ENCODE measurements at regions not wholly inside any gene's neighbourhood (a gene's known extent, or its start where the extent isn't known, plus 50 kb on each side); places are given as distances from the start of the nearest gene placed in this dataset.

DNA sequence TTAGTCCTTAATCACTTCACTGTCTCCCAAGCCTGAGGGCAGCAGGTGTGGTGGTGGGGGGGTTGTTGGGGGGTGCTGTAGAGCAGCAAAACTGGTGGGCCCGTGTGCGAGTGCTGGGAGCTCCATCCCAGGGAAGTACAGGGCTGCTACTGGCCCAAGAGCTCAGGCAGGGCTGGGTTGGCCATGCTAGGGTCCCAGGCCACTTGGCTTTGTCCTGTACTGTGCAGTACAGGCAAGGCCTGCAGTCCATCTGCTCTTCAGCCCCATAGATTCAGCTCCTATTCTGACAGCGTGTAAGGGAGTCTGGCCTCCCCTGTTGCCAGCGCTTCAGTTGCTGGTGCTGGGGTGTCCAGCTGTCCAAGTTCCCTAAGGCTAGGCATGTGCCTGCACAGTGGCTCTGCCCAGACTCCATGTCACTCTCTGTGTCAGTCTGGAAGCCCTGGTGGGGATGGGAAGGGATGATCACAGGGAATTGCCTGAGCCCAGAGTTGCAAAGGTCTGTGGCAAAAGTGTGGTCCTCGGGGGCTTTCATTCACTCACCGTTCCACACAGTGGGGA lies 1261.7 kb downstream of the EFNB2 start:
- Histone ChIP-seq H3K79me2 (ENCODE audit: control insufficient read depth, insufficient read depth, low read length) (no peaks in the 10 kb centered on the region), H3K27ac (ENCODE audit: insufficient read depth, low read length) (no peak overlapping the region), H3K4me2 (ENCODE audit: extremely low read depth, insufficient read depth, low read length) (no peak overlapping the region), H4K20me1 (ENCODE audit: control insufficient read depth, extremely low read depth, insufficient read depth, low read length) (no peaks in the 10 kb centered on the region), H2AFZ (ENCODE audit: low read length) (no peak overlapping the region), H3K9ac (ENCODE audit: insufficient read depth, low read length) (no peak overlapping the region), H3K4me3 (replicated peaks in 1 of 4; ENCODE audit: control extremely low read depth in 1 of 4, insufficient read depth in 1 of 4, low read depth in 3 of 4, low read length in 4 of 4) (no peak overlapping the region), H3K36me3 (ENCODE audit: control insufficient read depth, insufficient read depth, low read length) (no peaks in the 10 kb centered on the region), H3K27me3 (ENCODE audit: control insufficient read depth, insufficient read depth, low read length) (no peaks in the 10 kb centered on the region), H3K9me3 (ENCODE audit: control insufficient read depth, insufficient read depth, low read depth, low read length) (no peaks in the 10 kb centered on the region), H3K4me1 (ENCODE audit: control insufficient read depth, extremely low read depth, insufficient read depth, low read length) (no peaks in the 10 kb centered on the region)
- TF ChIP-seq, protein P1, sequence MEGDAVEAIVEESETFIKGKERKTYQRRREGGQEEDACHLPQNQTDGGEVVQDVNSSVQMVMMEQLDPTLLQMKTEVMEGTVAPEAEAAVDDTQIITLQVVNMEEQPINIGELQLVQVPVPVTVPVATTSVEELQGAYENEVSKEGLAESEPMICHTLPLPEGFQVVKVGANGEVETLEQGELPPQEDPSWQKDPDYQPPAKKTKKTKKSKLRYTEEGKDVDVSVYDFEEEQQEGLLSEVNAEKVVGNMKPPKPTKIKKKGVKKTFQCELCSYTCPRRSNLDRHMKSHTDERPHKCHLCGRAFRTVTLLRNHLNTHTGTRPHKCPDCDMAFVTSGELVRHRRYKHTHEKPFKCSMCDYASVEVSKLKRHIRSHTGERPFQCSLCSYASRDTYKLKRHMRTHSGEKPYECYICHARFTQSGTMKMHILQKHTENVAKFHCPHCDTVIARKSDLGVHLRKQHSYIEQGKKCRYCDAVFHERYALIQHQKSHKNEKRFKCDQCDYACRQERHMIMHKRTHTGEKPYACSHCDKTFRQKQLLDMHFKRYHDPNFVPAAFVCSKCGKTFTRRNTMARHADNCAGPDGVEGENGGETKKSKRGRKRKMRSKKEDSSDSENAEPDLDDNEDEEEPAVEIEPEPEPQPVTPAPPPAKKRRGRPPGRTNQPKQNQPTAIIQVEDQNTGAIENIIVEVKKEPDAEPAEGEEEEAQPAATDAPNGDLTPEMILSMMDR (conservative IDR thresholded peaks at IDR 0.05 in 1 of 2, IDR thresholded peaks at IDR 0.05 in 1 of 2; ENCODE audit: low read depth in 1 of 2, low read length in 2 of 2) = no peak
- no peak for TF ChIP-seq EZH2 (IDR thresholded peaks at IDR 0.05; ENCODE audit: low read length, missing control alignments)
- no peak for DNase-seq (ENCODE audit: low read depth in 2 of 2)

GRCh38 chr13:105272660-105273631 lies 1262.5 kb downstream of the EFNB2 start:
- no peaks in the 10 kb centered on the region for H3K36me3 ChIP-seq (ENCODE audit: control insufficient read depth, insufficient read depth, low read length)
- no peaks in the 10 kb centered on the region for H3K27me3 ChIP-seq (ENCODE audit: control insufficient read depth, insufficient read depth, low read length)
- TF ChIP-seq, protein P1 (conservative IDR thresholded peaks at IDR 0.05 in 1 of 2, IDR thresholded peaks at IDR 0.05 in 1 of 2; ENCODE audit: low read depth in 1 of 2, low read length in 2 of 2) = no peak
- no peak for TF ChIP-seq EZH2 (IDR thresholded peaks at IDR 0.05; ENCODE audit: low read length, missing control alignments)
- no peaks in the 10 kb centered on the region for H3K4me1 ChIP-seq (ENCODE audit: control insufficient read depth, extremely low read depth, insufficient read depth, low read length)
- no peak overlapping the region for H3K9ac ChIP-seq (ENCODE audit: insufficient read depth, low read length)
- no peak overlapping the region for H2AFZ ChIP-seq (ENCODE audit: low read length)
- H3K27ac ChIP-seq (ENCODE audit: insufficient read depth, low read length) = no peak overlapping the region
- no peaks in the 10 kb centered on the region for H3K79me2 ChIP-seq (ENCODE audit: control insufficient read depth, insufficient read depth, low read length)
- no peak overlapping the region for H3K4me3 ChIP-seq (replicated peaks in 1 of 4; ENCODE audit: control extremely low read depth in 1 of 4, insufficient read depth in 1 of 4, low read depth in 3 of 4, low read length in 4 of 4)
- H4K20me1 ChIP-seq (ENCODE audit: control insufficient read depth, extremely low read depth, insufficient read depth, low read length) = no peaks in the 10 kb centered on the region
- no peak overlapping the region for H3K4me2 ChIP-seq (ENCODE audit: extremely low read depth, insufficient read depth, low read length)
- no peaks in the 10 kb centered on the region for H3K9me3 ChIP-seq (ENCODE audit: control insufficient read depth, insufficient read depth, low read depth, low read length)
- no peak for DNase-seq (ENCODE audit: low read depth in 2 of 2)

GRCh38 chr13:105266615-105267014 lies 1268.8 kb downstream of the EFNB2 start:
- Histone ChIP-seq H3K9me3 (ENCODE audit: control insufficient read depth, insufficient read depth, low read depth, low read length) (no peaks in the 10 kb centered on the region), H3K36me3 (ENCODE audit: control insufficient read depth, insufficient read depth, low read length) (no peaks in the 10 kb centered on the region), H3K4me2 (ENCODE audit: extremely low read depth, insufficient read depth, low read length) (no peak overlapping the region), H3K4me3 (replicated peaks in 1 of 4; ENCODE audit: control extremely low read depth in 1 of 4, insufficient read depth in 1 of 4, low read depth in 3 of 4, low read length in 4 of 4) (no peak overlapping the region), H3K9ac (ENCODE audit: insufficient read depth, low read length) (no peak overlapping the region), H3K79me2 (ENCODE audit: control insufficient read depth, insufficient read depth, low read length) (no peaks in the 10 kb centered on the region), H3K27me3 (ENCODE audit: control insufficient read depth, insufficient read depth, low read length) (no peaks in the 10 kb centered on the region), H3K27ac (ENCODE audit: insufficient read depth, low read length) (no peak overlapping the region), H2AFZ (ENCODE audit: low read length) (no peak overlapping the region), H4K20me1 (ENCODE audit: control insufficient read depth, extremely low read depth, insufficient read depth, low read length) (no peaks in the 10 kb centered on the region), H3K4me1 (ENCODE audit: control insufficient read depth, extremely low read depth, insufficient read depth, low read length) (no peaks in the 10 kb centered on the region)
- DNase-seq (ENCODE audit: low read depth in 2 of 2) = no peak
- no peak for TF ChIP-seq EZH2 (IDR thresholded peaks at IDR 0.05; ENCODE audit: low read length, missing control alignments)
- TF ChIP-seq, protein P1 (conservative IDR thresholded peaks at IDR 0.05 in 1 of 2, IDR thresholded peaks at IDR 0.05 in 1 of 2; ENCODE audit: low read depth in 1 of 2, low read length in 2 of 2) = no peak
